H1 (cell line): ENCODE measurements at regions not wholly inside any gene's neighbourhood (a gene's known extent, or its start where the extent isn't known, plus 50 kb on each side); places are given as distances from the start of the nearest gene placed in this dataset.

Experiments used
- CTCF ChIA-PET: fragments of 300-600 bp; sonication (Branson Sonifier 250); formaldehyde crosslinking; loops from one replicate; lab custom pipeline; 2021; ENCODE audit not compliant: partially characterized antibody; lab: Charles Lee
- POLR2A ChIA-PET: fragments of 300-600 bp; sonication (Branson Sonifier 250); formaldehyde crosslinking; loops from one replicate; lab custom pipeline; 2021; ENCODE audit warnings: inconsistent platforms; ENCODE audit not compliant: partially characterized antibody; lab: Charles Lee
- DNase-seq, 2 experiments: peaks; one replicate each; pipeline versions ENCODE4 v3.0.0 to v3.0.0-alpha.2; 2010 to 2022; ENCODE audit warnings: low spot score in 2 of 2, low read depth in 1 of 2, mixed read lengths in 1 of 2
- FAIRE-seq: peaks from 2 replicates; lab custom pipeline; 2011; peaks lifted over from hg19 to GRCh38; lab: Jason Lieb, UNC
- H2AFZ ChIP-seq: 2 replicates; pipeline ENCODE4 v1.8.1; 2012; ENCODE audit warnings: low read length, inconsistent platforms
- H2AK5ac ChIP-seq: 2 replicates; pipeline ENCODE4 v1.6.1; 2013; ENCODE audit warnings: low read depth, low read length
- H2BK120ac ChIP-seq: replicated peaks from 2 replicates; pipeline ENCODE3; 2013; ENCODE audit warnings: low read depth, low read length, inconsistent platforms
- H2BK12ac ChIP-seq: 2 replicates; pipeline ENCODE4 v1.6.1; 2013; ENCODE audit warnings: low read depth, low read length
- H2BK15ac ChIP-seq: 2 replicates; pipeline ENCODE4 v1.6.1; 2013; ENCODE audit warnings: low read length
- H2BK20ac ChIP-seq: 2 replicates; pipeline ENCODE4 v1.6.1; 2013; ENCODE audit warnings: low read length
- H2BK5ac ChIP-seq: 2 replicates; pipeline ENCODE4 v1.6.1; 2013; ENCODE audit warnings: low read depth, low read length
- H3K14ac ChIP-seq: 2 replicates; pipeline ENCODE4 v1.6.1; 2013; ENCODE audit warnings: inconsistent platforms; ENCODE audit not compliant: insufficient read length
- H3K18ac ChIP-seq: 2 replicates; pipeline ENCODE4 v1.6.1; 2013; ENCODE audit warnings: low read length; ENCODE audit errors: extremely low read depth
- H3K23ac ChIP-seq: 2 replicates; pipeline ENCODE4 v1.6.1; 2013; ENCODE audit warnings: inconsistent platforms; ENCODE audit not compliant: insufficient read length
- H3K23me2 ChIP-seq: 2 replicates; pipeline ENCODE4 v1.6.1; 2013; ENCODE audit warnings: low read depth, low read length
- H3K27ac ChIP-seq: 2 replicates; pipeline ENCODE4 v1.6.1; 2011; ENCODE audit warnings: low read depth, low read length, inconsistent platforms
- H3K27me3 ChIP-seq, 4 experiments: replicated peaks in 1 of 4; 1 replicate in 1 of 4; 2 replicates in 3 of 4; pipeline versions ENCODE4 v1.6.1 to v1.8.1; 2011 to 2013; ENCODE audit warnings: low read length in 3 of 4, mild to moderate bottlenecking in 3 of 4, inconsistent platforms in 2 of 4, mixed read lengths in 2 of 4, moderate library complexity in 1 of 4; ENCODE audit not compliant: control insufficient read depth in 3 of 4, insufficient read depth in 3 of 4; ENCODE audit errors: extremely low read depth in 1 of 4
- H3K36me3 ChIP-seq, 4 experiments: 2 replicates each; pipeline versions ENCODE4 v1.6.1 to v1.8.1; 2011 to 2013; ENCODE audit warnings: mild to moderate bottlenecking in 4 of 4, low read length in 3 of 4, moderate library complexity in 2 of 4, control low read depth in 1 of 4, inconsistent platforms in 1 of 4; ENCODE audit not compliant: insufficient read depth in 4 of 4, control insufficient read depth in 2 of 4
- H3K4ac ChIP-seq: replicated peaks from 2 replicates; pipeline ENCODE3; 2013; ENCODE audit warnings: low read length, low read depth, mixed read lengths, inconsistent platforms; ENCODE audit not compliant: insufficient read length
- H3K4me1 ChIP-seq, 4 experiments: replicated peaks in 1 of 4; 1 replicate in 1 of 4; 2 replicates in 3 of 4; pipeline versions ENCODE4 v1.6.1 to v1.8.1; 2011 to 2013; ENCODE audit warnings: low read length in 3 of 4, inconsistent platforms in 2 of 4, mixed read lengths in 1 of 4; ENCODE audit not compliant: insufficient read depth in 4 of 4, control insufficient read depth in 3 of 4
- H3K4me2 ChIP-seq, 2 experiments: 2 replicates each; pipeline versions ENCODE4 v1.6.1 to v1.8.1; 2011 to 2013; ENCODE audit warnings: low read depth in 2 of 2, low read length in 2 of 2, control low read depth in 1 of 2, inconsistent platforms in 1 of 2, mild to moderate bottlenecking in 1 of 2; ENCODE audit not compliant: insufficient read depth in 1 of 2
- H3K4me3 ChIP-seq, 4 experiments: fragments of 200-600, 300-600 bp in 1 of 4; sonication (generic), shearing (Covaris generic), sonication (Bioruptor Twin) in 1 of 4; 2 replicates each; pipeline versions ENCODE4 v1.5.1 to v1.8.1; 2011 to 2016; ENCODE audit warnings: low read length in 4 of 4, low read depth in 3 of 4, control low read depth in 2 of 4, inconsistent platforms in 2 of 4, mild to moderate bottlenecking in 2 of 4, mixed read lengths in 1 of 4, moderate library complexity in 1 of 4; ENCODE audit not compliant: insufficient read depth in 2 of 4; ENCODE audit errors: extremely low read depth in 1 of 4
- H3K56ac ChIP-seq: replicated peaks from 2 replicates; pipeline ENCODE3; 2013; ENCODE audit warnings: low read depth, mild to moderate bottlenecking, mixed read lengths, low read length, inconsistent platforms; ENCODE audit not compliant: insufficient read length
- H3K79me1 ChIP-seq: 2 replicates; pipeline ENCODE4 v1.6.1; 2013; ENCODE audit warnings: low read depth, low read length, control low read depth
- H3K79me2 ChIP-seq, 2 experiments: 2 replicates each; pipeline versions ENCODE4 v1.6.1 to v1.8.1; 2012 to 2013; ENCODE audit warnings: low read length in 2 of 2, mild to moderate bottlenecking in 2 of 2, inconsistent platforms in 1 of 2; ENCODE audit not compliant: insufficient read depth in 2 of 2, control insufficient read depth in 1 of 2
- H3K9ac ChIP-seq, 4 experiments: replicated peaks in 1 of 4; 1 replicate in 1 of 4; 2 replicates in 3 of 4; pipeline versions ENCODE4 v1.6.1 to v1.8.1; 2011 to 2013; ENCODE audit warnings: low read depth in 3 of 4, low read length in 3 of 4, control low read depth in 2 of 4, mild to moderate bottlenecking in 2 of 4, moderate library complexity in 2 of 4, inconsistent platforms in 1 of 4; ENCODE audit errors: extremely low read depth in 1 of 4
- H3K9me3 ChIP-seq, 2 experiments: 2 replicates each; pipeline versions ENCODE4 v1.6.1 to v1.8.1; 2012 to 2013; ENCODE audit warnings: mild to moderate bottlenecking in 2 of 2, moderate library complexity in 2 of 2, control low read depth in 1 of 2, inconsistent platforms in 1 of 2, low read depth in 1 of 2, low read length in 1 of 2, mixed read lengths in 1 of 2; ENCODE audit not compliant: insufficient read depth in 2 of 2
- H4K20me1 ChIP-seq, 2 experiments: replicated peaks in 1 of 2; 2 replicates each; pipeline versions ENCODE3 to v1.8.1; 2011 to 2013; ENCODE audit warnings: inconsistent platforms in 2 of 2, low read length in 2 of 2, mild to moderate bottlenecking in 1 of 2; ENCODE audit not compliant: insufficient read depth in 2 of 2, control insufficient read depth in 1 of 2
- H4K5ac ChIP-seq: 2 replicates; pipeline ENCODE4 v1.6.1; 2013; ENCODE audit warnings: low read length, low read depth, mixed read lengths, inconsistent platforms; ENCODE audit not compliant: insufficient read length
- H4K8ac ChIP-seq: 2 replicates; pipeline ENCODE4 v1.8.0; 2013; ENCODE audit warnings: mild to moderate bottlenecking, moderate library complexity, low read length, inconsistent platforms; ENCODE audit not compliant: insufficient read depth; ENCODE audit errors: extremely low read depth
- H4K91ac ChIP-seq: replicated peaks from 2 replicates; pipeline ENCODE3; 2013; ENCODE audit warnings: low read length, mixed read lengths, inconsistent platforms; ENCODE audit not compliant: insufficient read length
- BRCA1 ChIP-seq: IDR thresholded peaks from 2 replicates; pipeline ENCODE4 v1.6.1; 2012; ENCODE audit warnings: low read depth, low read length, improper control_type of control experiment
- CHD2 ChIP-seq: IDR thresholded peaks from 2 replicates; pipeline ENCODE4 v1.6.1; 2012; ENCODE audit warnings: low read length, improper control_type of control experiment
- EGR1 ChIP-seq: IDR thresholded peaks from 2 replicates; pipeline ENCODE4 v1.6.1; 2011; ENCODE audit warnings: low read depth, low read length, borderline replicate concordance
- EZH2 ChIP-seq: fragments of 200-600 bp; sonication (generic); IDR thresholded peaks from 2 replicates; pipeline ENCODE4 v1.7.1; 2012; ENCODE audit warnings: low read depth, mild to moderate bottlenecking, moderate library complexity, low read length, inconsistent platforms; ENCODE audit not compliant: severe bottlenecking
- HDAC6 ChIP-seq: IDR thresholded peaks from one replicate; pipeline ENCODE4 v1.7.1; 2012; ENCODE audit warnings: low read depth, mild to moderate bottlenecking, inconsistent platforms, low read length, moderate library complexity
- JUND ChIP-seq: IDR thresholded peaks from 2 replicates; pipeline ENCODE4 v1.6.1; 2011; ENCODE audit warnings: mild to moderate bottlenecking, improper control_type of control experiment, low read length
- RFX5 ChIP-seq: IDR thresholded peaks from 2 replicates; pipeline ENCODE4 v1.6.1; 2011; ENCODE audit warnings: low read depth, low read length, improper control_type of control experiment, borderline replicate concordance
- SP4 ChIP-seq: IDR thresholded peaks from 2 replicates; pipeline ENCODE4 v1.6.1; 2012; ENCODE audit warnings: low read length, inconsistent platforms
- SUZ12 ChIP-seq: fragments of 200-600 bp; sonication (generic); IDR thresholded peaks from 2 replicates; pipeline ENCODE4 v1.6.1; 2012; ENCODE audit warnings: mild to moderate bottlenecking, inconsistent platforms, low read length, moderate library complexity, mixed read lengths
- TCF12 ChIP-seq: IDR thresholded peaks from 2 replicates; pipeline ENCODE4 v1.6.1; 2011; ENCODE audit warnings: low read depth, mild to moderate bottlenecking, low read length
- TEAD4 ChIP-seq: IDR thresholded peaks from 2 replicates; pipeline ENCODE4 v1.6.1; 2012; ENCODE audit warnings: low read depth, low read length, inconsistent platforms, mixed read lengths
- WGBS, 2 experiments: shearing (Covaris generic) in 1 of 2; methylation state at CpG; one replicate each; pipeline versions ENCODE4 v1.1.6 to v1.1.7; 2013 to 2015; ENCODE audit warnings: low lambda C conversion rate in 2 of 2, mixed read lengths in 2 of 2, inconsistent platforms in 1 of 2, low coverage in 1 of 2, missing lambda C conversion rate in 1 of 2; ENCODE audit not compliant: insufficient replicate concordance in 2 of 2, insufficient coverage in 1 of 2, insufficient read length in 1 of 2; ENCODE audit errors: extremely low coverage in 1 of 2, missing lambda C conversion rate in 1 of 2; 5-methylcytosine and 5-hydroxymethylcytosine counted together
- TF ChIP-seq, protein P1 (sequence below), 3 experiments: IDR thresholded peaks; 1 replicate in 2 of 3; 2 replicates in 1 of 3; pipeline versions ENCODE4 v1.5.1 to v1.6.1; 2011; ENCODE audit warnings: low read length in 3 of 3, mild to moderate bottlenecking in 3 of 3, inconsistent platforms in 2 of 3, low read depth in 1 of 3, moderate library complexity in 1 of 3; ENCODE audit not compliant: insufficient read depth in 1 of 3; ENCODE audit errors: control extremely low read depth in 1 of 3

DNA sequence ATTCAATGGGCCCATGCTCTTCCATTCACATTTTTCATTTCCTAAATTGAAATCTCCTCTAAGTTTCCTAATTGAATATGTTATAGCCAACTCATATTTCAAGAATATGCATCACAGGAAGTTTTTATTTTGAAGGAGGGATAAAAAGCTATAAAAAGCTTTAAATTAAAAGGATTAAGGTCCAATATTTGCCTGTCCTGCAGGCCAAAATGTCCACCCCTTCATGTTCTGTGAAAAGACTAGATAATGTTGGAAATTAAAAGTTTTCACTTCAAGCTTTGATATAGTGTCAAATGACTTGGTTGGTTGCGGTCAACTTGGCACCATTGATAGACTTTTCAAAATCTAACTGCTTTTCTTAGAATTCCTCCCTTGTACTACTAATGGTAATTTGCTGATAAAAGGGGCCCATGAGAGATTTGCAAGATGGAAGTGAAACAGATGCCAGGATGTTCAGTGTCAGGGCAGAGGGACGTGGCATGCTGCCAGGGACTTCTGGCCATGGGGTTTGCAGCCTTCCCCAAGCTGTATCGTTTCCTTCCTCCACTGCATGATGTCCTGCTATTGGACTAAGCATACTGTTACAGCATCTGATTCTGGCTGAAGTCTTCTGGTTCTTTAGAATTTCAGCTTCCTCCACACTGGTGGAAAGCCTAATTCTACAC, 547.3 kb upstream of the MIR17HG start:
- H2BK15ac ChIP-seq: no peak overlapping the region
- CTCF ChIA-PET: interaction anchor here (0.7 to 1.1 kb wide), 3 partner anchors 13 to 899 kb away, joined by 3 read pairs; no protein-coding TSS in a partner anchor
- H3K9me3 ChIP-seq: no peaks in the 10 kb centered on the region
- no peak overlapping the region for H3K56ac ChIP-seq
- no peak overlapping the region for H2BK12ac ChIP-seq
- no peak overlapping the region for H3K27ac ChIP-seq
- no peaks in the 10 kb centered on the region for H3K27me3 ChIP-seq
- no peak overlapping the region for H2BK20ac ChIP-seq
- no peak overlapping the region for H3K9ac ChIP-seq
- no peak overlapping the region for H2BK120ac ChIP-seq
- H3K79me2 ChIP-seq: no peaks in the 10 kb centered on the region
- no peak overlapping the region for H3K4me3 ChIP-seq
- 80% methylated on average over 3 of the region's 3 CpGs; no CpG with 5 or more reads in 1 of the 2 experiments for WGBS, 2 experiments
- no peaks in the 10 kb centered on the region for H3K23me2 ChIP-seq
- DNase-seq (no peak), FAIRE-seq (no peak)
- H3K36me3 ChIP-seq: no peaks in the 10 kb centered on the region
- H3K23ac ChIP-seq: no peak overlapping the region
- no peak overlapping the region for H4K91ac ChIP-seq
- no peak overlapping the region for H2BK5ac ChIP-seq
- H3K79me1 ChIP-seq: no peaks in the 10 kb centered on the region
- H4K8ac ChIP-seq: no peak overlapping the region
- H2AFZ ChIP-seq: no peak overlapping the region
- H3K4ac ChIP-seq: no peak overlapping the region
- no peak overlapping the region for H4K5ac ChIP-seq
- no peak overlapping the region for H3K4me2 ChIP-seq
- H3K18ac ChIP-seq: no peak overlapping the region
- POLR2A ChIA-PET: interaction anchor here (1.1 kb wide), 1 partner anchor 141 kb away, joined by 3 read pairs; no protein-coding TSS in a partner anchor
- no peaks in the 10 kb centered on the region for H4K20me1 ChIP-seq
- no peaks in the 10 kb centered on the region for H3K4me1 ChIP-seq
- no peak overlapping the region for H3K14ac ChIP-seq
- no peak overlapping the region for H2AK5ac ChIP-seq
- TF ChIP-seq, protein P1, sequence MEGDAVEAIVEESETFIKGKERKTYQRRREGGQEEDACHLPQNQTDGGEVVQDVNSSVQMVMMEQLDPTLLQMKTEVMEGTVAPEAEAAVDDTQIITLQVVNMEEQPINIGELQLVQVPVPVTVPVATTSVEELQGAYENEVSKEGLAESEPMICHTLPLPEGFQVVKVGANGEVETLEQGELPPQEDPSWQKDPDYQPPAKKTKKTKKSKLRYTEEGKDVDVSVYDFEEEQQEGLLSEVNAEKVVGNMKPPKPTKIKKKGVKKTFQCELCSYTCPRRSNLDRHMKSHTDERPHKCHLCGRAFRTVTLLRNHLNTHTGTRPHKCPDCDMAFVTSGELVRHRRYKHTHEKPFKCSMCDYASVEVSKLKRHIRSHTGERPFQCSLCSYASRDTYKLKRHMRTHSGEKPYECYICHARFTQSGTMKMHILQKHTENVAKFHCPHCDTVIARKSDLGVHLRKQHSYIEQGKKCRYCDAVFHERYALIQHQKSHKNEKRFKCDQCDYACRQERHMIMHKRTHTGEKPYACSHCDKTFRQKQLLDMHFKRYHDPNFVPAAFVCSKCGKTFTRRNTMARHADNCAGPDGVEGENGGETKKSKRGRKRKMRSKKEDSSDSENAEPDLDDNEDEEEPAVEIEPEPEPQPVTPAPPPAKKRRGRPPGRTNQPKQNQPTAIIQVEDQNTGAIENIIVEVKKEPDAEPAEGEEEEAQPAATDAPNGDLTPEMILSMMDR (IDR thresholded peaks at IDR 0.05; ENCODE audit: control extremely low read depth in 1 of 3, insufficient read depth in 1 of 3, low read depth in 1 of 3, low read length in 3 of 3): no peak
- TF ChIP-seq RFX5: no peak
- TF ChIP-seq SP4: no peak
- no peak for TF ChIP-seq BRCA1
- no peak for TF ChIP-seq SUZ12
- no peak for TF ChIP-seq JUND
- no peak for TF ChIP-seq HDAC6
- TF ChIP-seq TCF12: no peak
- no peak for TF ChIP-seq TEAD4
- TF ChIP-seq EGR1: no peak
- no peak for TF ChIP-seq CHD2
- no peak for TF ChIP-seq EZH2
